ENCODE measurements at regions not wholly inside any gene's neighbourhood (a gene's known extent, or its start where the extent isn't known, plus 50 kb on each side); places are given as distances from the start of the nearest gene placed in this dataset.

DNA sequence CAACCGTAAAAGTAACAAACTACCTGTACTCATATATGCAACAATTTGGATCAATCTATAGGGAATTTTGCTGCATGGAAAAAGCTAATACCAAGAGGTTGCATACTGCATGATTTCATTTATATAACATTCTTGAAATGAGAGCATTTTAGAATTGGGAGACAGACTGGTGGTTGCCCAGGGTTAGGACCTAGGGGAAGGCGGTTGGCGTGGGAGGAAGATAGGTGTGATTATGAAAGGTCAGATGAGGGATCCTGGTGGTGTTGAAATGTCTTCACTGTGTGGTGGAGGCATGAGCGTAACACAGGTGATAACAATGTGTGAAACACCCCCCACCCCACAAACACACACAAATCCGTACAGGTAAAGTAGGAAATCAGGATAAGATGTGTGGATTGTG, 176.6 kb upstream of the ZBED5 start:
- Mint-ChIP-seq H3K27me3 (no peaks in the 10 kb centered on the region), H3K4me3 (no peak overlapping the region), H3K27ac (no peak overlapping the region), H3K9me3 (no peaks in the 10 kb centered on the region), H3K4me1 (ENCODE audit: low read depth) (peaks cover 22% of the 10 kb centered on the region), H3K36me3 (ENCODE audit: low read depth) (no peaks in the 10 kb centered on the region)
- no peak for DNase-seq
- CTCF ChIA-PET, result interaction anchor here (0.9 to 2.1 kb wide), 3 partner anchors 101 to 122 kb away, joined by 3 to 8 read pairs (median 5); no protein-coding TSS in a partner anchor
- Histone ChIP-seq H3K27me3 (ENCODE audit: control insufficient read depth in 1 of 2, insufficient read depth in 2 of 2, low read length in 2 of 2) (no peaks in the 10 kb centered on the region), H3K4me1 (ENCODE audit: insufficient read depth, low read length) (peaks cover 14% of the 10 kb centered on the region), H3K4me3 (ENCODE audit: low read length) (no peak overlapping the region), H3K36me3 (ENCODE audit: insufficient read depth, low read length) (no peaks in the 10 kb centered on the region), H3K27ac (ENCODE audit: low read depth in 1 of 2, low read length in 2 of 2) (no peak overlapping the region), H3K9me3 (ENCODE audit: control insufficient read depth in 1 of 2, insufficient read depth in 1 of 2, low read length in 2 of 2) (no peaks in the 10 kb centered on the region)
- intact Hi-C loops (cut with DNase I, micrococcal nuclease), result loop anchor here in 1 of 2 experiments (10.0 kb wide), 1 partner anchor 1010 kb away; no protein-coding TSS in a partner anchor
- ATAC-seq (ENCODE audit: poor library complexity), result no peak
- POLR2A ChIA-PET, result no interaction called here
- TF ChIP-seq, protein P1, sequence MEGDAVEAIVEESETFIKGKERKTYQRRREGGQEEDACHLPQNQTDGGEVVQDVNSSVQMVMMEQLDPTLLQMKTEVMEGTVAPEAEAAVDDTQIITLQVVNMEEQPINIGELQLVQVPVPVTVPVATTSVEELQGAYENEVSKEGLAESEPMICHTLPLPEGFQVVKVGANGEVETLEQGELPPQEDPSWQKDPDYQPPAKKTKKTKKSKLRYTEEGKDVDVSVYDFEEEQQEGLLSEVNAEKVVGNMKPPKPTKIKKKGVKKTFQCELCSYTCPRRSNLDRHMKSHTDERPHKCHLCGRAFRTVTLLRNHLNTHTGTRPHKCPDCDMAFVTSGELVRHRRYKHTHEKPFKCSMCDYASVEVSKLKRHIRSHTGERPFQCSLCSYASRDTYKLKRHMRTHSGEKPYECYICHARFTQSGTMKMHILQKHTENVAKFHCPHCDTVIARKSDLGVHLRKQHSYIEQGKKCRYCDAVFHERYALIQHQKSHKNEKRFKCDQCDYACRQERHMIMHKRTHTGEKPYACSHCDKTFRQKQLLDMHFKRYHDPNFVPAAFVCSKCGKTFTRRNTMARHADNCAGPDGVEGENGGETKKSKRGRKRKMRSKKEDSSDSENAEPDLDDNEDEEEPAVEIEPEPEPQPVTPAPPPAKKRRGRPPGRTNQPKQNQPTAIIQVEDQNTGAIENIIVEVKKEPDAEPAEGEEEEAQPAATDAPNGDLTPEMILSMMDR (IDR thresholded peaks at IDR 0.05), result no peak

DNA sequence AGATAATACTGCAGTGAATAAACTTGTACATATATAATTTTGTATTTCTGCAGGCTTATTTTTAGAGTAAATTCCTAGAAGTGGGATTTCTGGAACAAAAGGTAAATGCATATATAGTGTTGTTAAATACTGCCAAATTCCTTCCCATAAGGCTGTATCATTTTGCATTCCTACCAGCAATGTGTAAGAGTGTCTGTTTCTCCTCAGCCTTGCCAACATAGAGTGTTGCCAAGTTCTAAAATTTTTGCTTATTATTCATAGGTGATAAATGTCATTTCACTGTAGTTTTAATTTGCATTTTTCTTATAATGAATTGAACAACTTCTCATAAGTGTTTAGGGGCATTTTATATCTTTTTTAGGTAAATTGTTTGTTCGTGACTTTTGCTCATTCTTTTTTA, 174.2 kb upstream of the ZBED5 start:
- CTCF ChIA-PET, result no interaction called here
- Histone ChIP-seq H3K36me3 (ENCODE audit: insufficient read depth, low read length) (no peaks in the 10 kb centered on the region), H3K4me3 (ENCODE audit: low read length) (no peak overlapping the region), H3K27ac (ENCODE audit: low read depth in 1 of 2, low read length in 2 of 2) (no peak overlapping the region), H3K9me3 (ENCODE audit: control insufficient read depth in 1 of 2, insufficient read depth in 1 of 2, low read length in 2 of 2) (no peaks in the 10 kb centered on the region), H3K27me3 (ENCODE audit: control insufficient read depth in 1 of 2, insufficient read depth in 2 of 2, low read length in 2 of 2) (no peaks in the 10 kb centered on the region), H3K4me1 (ENCODE audit: insufficient read depth, low read length) (peaks cover 4% of the 10 kb centered on the region)
- POLR2A ChIA-PET, result no interaction called here
- Mint-ChIP-seq H3K4me3 (no peak overlapping the region), H3K36me3 (ENCODE audit: low read depth) (no peaks in the 10 kb centered on the region), H3K4me1 (ENCODE audit: low read depth) (peaks cover 10% of the 10 kb centered on the region), H3K27me3 (no peaks in the 10 kb centered on the region), H3K27ac (no peak overlapping the region), H3K9me3 (no peaks in the 10 kb centered on the region)
- intact Hi-C loops (cut with DNase I, micrococcal nuclease), result loop anchor here (1.0 to 10.0 kb wide), 2 partner anchors 174 to 1013 kb away; no protein-coding TSS in a partner anchor
- DNase-seq, result no peak
- TF ChIP-seq, protein P1 (IDR thresholded peaks at IDR 0.05), result no peak
- no peak for ATAC-seq (ENCODE audit: poor library complexity)

DNA sequence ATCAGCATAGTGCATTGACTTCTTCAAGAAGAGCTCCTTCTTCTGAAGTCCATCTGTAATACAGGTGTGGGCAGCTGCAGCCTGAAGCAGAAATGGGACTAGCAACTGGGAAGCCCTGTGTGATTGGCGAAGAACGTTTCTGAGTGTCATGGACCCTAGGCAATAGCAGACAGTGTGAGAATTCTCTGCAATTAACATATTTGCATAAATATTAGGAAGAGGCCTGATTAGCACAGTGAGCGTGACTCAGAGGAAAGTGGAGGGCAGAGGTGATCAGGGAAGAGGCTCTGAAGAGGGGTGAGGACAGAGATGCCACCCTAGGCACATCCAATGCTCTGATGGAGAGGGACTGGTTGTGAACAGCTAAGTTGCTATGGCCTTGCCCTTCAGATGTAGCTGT, 171.2 kb upstream of the ZBED5 start:
- Mint-ChIP-seq H3K27ac (no peak overlapping the region), H3K9me3 (no peaks in the 10 kb centered on the region)

More for the DNA sequence above, 171.2 kb upstream of the ZBED5 start:
- no peak overlapping the region for H3K27ac ChIP-seq (ENCODE audit: low read depth in 1 of 2, low read length in 2 of 2)
- POLR2A ChIA-PET, result interaction anchor here (1.1 to 2.1 kb wide), 4 partner anchors 8 to 220 kb away, joined by 4 to 8 read pairs (median 6); partner anchors contain the start of gene EIF4G2
- TF ChIP-seq, protein P1 (IDR thresholded peaks at IDR 0.05), result no peak
- Mint-ChIP-seq H3K4me3 (no peak overlapping the region), H3K36me3 (ENCODE audit: low read depth) (no peaks in the 10 kb centered on the region), H3K27me3 (no peaks in the 10 kb centered on the region), H3K4me1 (ENCODE audit: low read depth) (no peaks in the 10 kb centered on the region)
- ATAC-seq (ENCODE audit: poor library complexity) (no peak), DNase-seq (no peak)
- no peak overlapping the region for H3K4me3 ChIP-seq (ENCODE audit: low read length)
- H3K36me3 ChIP-seq (ENCODE audit: insufficient read depth, low read length), result no peaks in the 10 kb centered on the region
- intact Hi-C loops (cut with DNase I, micrococcal nuclease), result loop anchor here in 1 of 2 experiments (2.0 to 10.0 kb wide), 4 partner anchors 128 to 1256 kb away; no protein-coding TSS in a partner anchor
- no peaks in the 10 kb centered on the region for H3K4me1 ChIP-seq (ENCODE audit: insufficient read depth, low read length)
- CTCF ChIA-PET, result interaction anchor here (0.9 to 4.4 kb wide), 11 partner anchors 9 to 820 kb away, joined by 3 to 100 read pairs (median 5); no protein-coding TSS in a partner anchor
- H3K27me3 ChIP-seq (ENCODE audit: control insufficient read depth in 1 of 2, insufficient read depth in 2 of 2, low read length in 2 of 2), result no peaks in the 10 kb centered on the region
- H3K9me3 ChIP-seq (ENCODE audit: control insufficient read depth in 1 of 2, insufficient read depth in 1 of 2, low read length in 2 of 2), result no peaks in the 10 kb centered on the region
